ENCODE measurements at regions not wholly inside any gene's neighbourhood (a gene's known extent, or its start where the extent isn't known, plus 50 kb on each side); places are given as distances from the start of the nearest gene placed in this dataset.

GRCh38 chr5:89710006-89710405, 699.5 kb downstream of the CETN3 start:
- TF ChIP-seq ARNTL (CRISPR knock-in tag; IDR thresholded peaks at IDR 0.05; ENCODE audit: borderline replicate concordance, low read depth) = no peak
- TF ChIP-seq TCF4 (CRISPR knock-in tag; IDR thresholded peaks at IDR 0.05; ENCODE audit: borderline replicate concordance) = no peak
- no peak for TF ChIP-seq CSDC2 (CRISPR knock-in tag; IDR thresholded peaks at IDR 0.05)
- TF ChIP-seq ESRRG (CRISPR knock-in tag; IDR thresholded peaks at IDR 0.05) = no peak
- no peak for TF ChIP-seq PATZ1 (CRISPR knock-in tag; IDR thresholded peaks at IDR 0.05; ENCODE audit: borderline replicate concordance)
- TF ChIP-seq ZFP30 (CRISPR knock-in tag; IDR thresholded peaks at IDR 0.05) = no peak
- TF ChIP-seq CREB5 (CRISPR knock-in tag; IDR thresholded peaks at IDR 0.05; ENCODE audit: low read depth) = no peak
- TF ChIP-seq ZFP3 (CRISPR knock-in tag; IDR thresholded peaks at IDR 0.05) = no peak
- no peak for TF ChIP-seq POU6F1 (CRISPR knock-in tag; IDR thresholded peaks at IDR 0.05; ENCODE audit: borderline replicate concordance, low read depth)
- no peak for TF ChIP-seq ZNF565 (CRISPR knock-in tag; conservative IDR thresholded peaks at IDR 0.05; ENCODE audit: low read depth)
- no peak for TF ChIP-seq TOX (CRISPR knock-in tag; IDR thresholded peaks at IDR 0.05; ENCODE audit: borderline replicate concordance)
- TF ChIP-seq RARB (CRISPR knock-in tag; IDR thresholded peaks at IDR 0.05) = no peak
- TF ChIP-seq ZNF70 (CRISPR knock-in tag; IDR thresholded peaks at IDR 0.05) = no peak
- TF ChIP-seq ZNF8 (CRISPR knock-in tag; IDR thresholded peaks at IDR 0.05) = no peak
